ENCODE measurements at regions not wholly inside any gene's neighbourhood (a gene's known extent, or its start where the extent isn't known, plus 50 kb on each side); places are given as distances from the start of the nearest gene placed in this dataset.

- Histone ChIP-seq H3K36me3 (ENCODE audit: insufficient read depth in 1 of 2, low read depth in 1 of 2) (no peaks in the 10 kb centered on the region), H3K9me3 (no peaks in the 10 kb centered on the region), H3K27ac (no peak overlapping the region), H3K27me3 (ENCODE audit: insufficient read depth in 3 of 3, low read length in 2 of 3) (no peaks in the 10 kb centered on the region), H3K4me3 (no peak overlapping the region), H3K4me1 (no peaks in the 10 kb centered on the region)
- 68 to 85% (median 79%) methylated on average over 5 of the region's 5 CpGs for WGBS, 3 donors
- DNase-seq: no peak
- ATAC-seq: no peak
- TF ChIP-seq, protein P1, sequence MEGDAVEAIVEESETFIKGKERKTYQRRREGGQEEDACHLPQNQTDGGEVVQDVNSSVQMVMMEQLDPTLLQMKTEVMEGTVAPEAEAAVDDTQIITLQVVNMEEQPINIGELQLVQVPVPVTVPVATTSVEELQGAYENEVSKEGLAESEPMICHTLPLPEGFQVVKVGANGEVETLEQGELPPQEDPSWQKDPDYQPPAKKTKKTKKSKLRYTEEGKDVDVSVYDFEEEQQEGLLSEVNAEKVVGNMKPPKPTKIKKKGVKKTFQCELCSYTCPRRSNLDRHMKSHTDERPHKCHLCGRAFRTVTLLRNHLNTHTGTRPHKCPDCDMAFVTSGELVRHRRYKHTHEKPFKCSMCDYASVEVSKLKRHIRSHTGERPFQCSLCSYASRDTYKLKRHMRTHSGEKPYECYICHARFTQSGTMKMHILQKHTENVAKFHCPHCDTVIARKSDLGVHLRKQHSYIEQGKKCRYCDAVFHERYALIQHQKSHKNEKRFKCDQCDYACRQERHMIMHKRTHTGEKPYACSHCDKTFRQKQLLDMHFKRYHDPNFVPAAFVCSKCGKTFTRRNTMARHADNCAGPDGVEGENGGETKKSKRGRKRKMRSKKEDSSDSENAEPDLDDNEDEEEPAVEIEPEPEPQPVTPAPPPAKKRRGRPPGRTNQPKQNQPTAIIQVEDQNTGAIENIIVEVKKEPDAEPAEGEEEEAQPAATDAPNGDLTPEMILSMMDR (IDR thresholded peaks at IDR 0.05): no peak
- intact Hi-C loops (cut with DNase I): no loop called here
These were observed 126.0 kb upstream of the NRIP1 start for GRCh38 chr21:15190837-15191236.

- no peak overlapping the region for H3K4me3 ChIP-seq
- no peak for ATAC-seq
- H3K9me3 ChIP-seq: no peaks in the 10 kb centered on the region
- 90 to 95% (median 93%) methylated on average over 5 of the region's 5 CpGs for WGBS, 3 donors
- H3K27me3 ChIP-seq (ENCODE audit: insufficient read depth in 3 of 3, low read length in 2 of 3): no peaks in the 10 kb centered on the region
- TF ChIP-seq, protein P1 (IDR thresholded peaks at IDR 0.05): no peak
- DNase-seq: no peak
- no peak overlapping the region for H3K27ac ChIP-seq
- intact Hi-C loops (cut with DNase I): no loop called here
- no peaks in the 10 kb centered on the region for H3K4me1 ChIP-seq
- H3K36me3 ChIP-seq (ENCODE audit: insufficient read depth in 1 of 2, low read depth in 1 of 2): no peaks in the 10 kb centered on the region
These were observed 126.5 kb upstream of the NRIP1 start for GRCh38 chr21:15191342-15191741.

GRCh38 chr21:15192243-15192642 lies 127.4 kb upstream of the NRIP1 start:
- WGBS, 3 donors: 50 to 72% (median 69%) methylated on average over 3 of the region's 3 CpGs
- H3K27ac ChIP-seq: no peak overlapping the region
- H3K4me3 ChIP-seq: no peak overlapping the region
- intact Hi-C loops (cut with DNase I): no loop called here
- H3K9me3 ChIP-seq: no peaks in the 10 kb centered on the region
- no peaks in the 10 kb centered on the region for H3K36me3 ChIP-seq (ENCODE audit: insufficient read depth in 1 of 2, low read depth in 1 of 2)
- DNase-seq (no peak), ATAC-seq (peak; percentile 34 to 90 (median 72))
- TF ChIP-seq, protein P1 (IDR thresholded peaks at IDR 0.05): no peak
- H3K4me1 ChIP-seq: no peaks in the 10 kb centered on the region
- H3K27me3 ChIP-seq (ENCODE audit: insufficient read depth in 3 of 3, low read length in 2 of 3): no peaks in the 10 kb centered on the region

GRCh38 chr21:15193937-15194336 lies 129.1 kb upstream of the NRIP1 start:
- 89 to 95% (median 92%) methylated on average over 3 of the region's 3 CpGs for WGBS, 3 donors
- H3K36me3 ChIP-seq (ENCODE audit: insufficient read depth in 1 of 2, low read depth in 1 of 2): no peaks in the 10 kb centered on the region
- no peak overlapping the region for H3K4me3 ChIP-seq
- no peaks in the 10 kb centered on the region for H3K9me3 ChIP-seq
- H3K27me3 ChIP-seq (ENCODE audit: insufficient read depth in 3 of 3, low read length in 2 of 3): no peaks in the 10 kb centered on the region
- no peak for ATAC-seq
- H3K27ac ChIP-seq: no peak overlapping the region
- no peak for DNase-seq
- TF ChIP-seq, protein P1 (IDR thresholded peaks at IDR 0.05): no peak
- intact Hi-C loops (cut with DNase I): no loop called here
- no peaks in the 10 kb centered on the region for H3K4me1 ChIP-seq

- no peaks in the 10 kb centered on the region for H3K27me3 ChIP-seq (ENCODE audit: insufficient read depth in 3 of 3, low read length in 2 of 3)
- no peaks in the 10 kb centered on the region for H3K9me3 ChIP-seq
- no peak overlapping the region for H3K4me3 ChIP-seq
- TF ChIP-seq, protein P1 (IDR thresholded peaks at IDR 0.05): no peak
- H3K4me1 ChIP-seq: no peaks in the 10 kb centered on the region
- 95 to 100% (median 95%) methylated on average over 2 of the region's 2 CpGs for WGBS, 3 donors
- no peak for ATAC-seq
- no peaks in the 10 kb centered on the region for H3K36me3 ChIP-seq (ENCODE audit: insufficient read depth in 1 of 2, low read depth in 1 of 2)
- intact Hi-C loops (cut with DNase I): no loop called here
- no peak overlapping the region for H3K27ac ChIP-seq
- no peak for DNase-seq
These were observed 130.3 kb upstream of the NRIP1 start for GRCh38 chr21:15195104-15195503.
